Smooth muscle cell (in vitro differentiated cells): ENCODE measurements at regions not wholly inside any gene's neighbourhood (a gene's known extent, or its start where the extent isn't known, plus 50 kb on each side); places are given as distances from the start of the nearest gene placed in this dataset.
A peak's percentile ranks its signal among the peaks of the same experiment; 100 is the strongest.

Source experiments
- DNase-seq: peaks from one replicate; lab custom pipeline; 2025; ENCODE audit not compliant: unreplicated experiment; lab: John Stamatoyannopoulos, UW
- H2AFZ ChIP-seq: fragments of 200-600 bp; sonication (generic); 2 replicates; pipeline ENCODE4 v1.6.0; 2016; ENCODE audit warnings: antibody characterized with exemption, low read depth, mild to moderate bottlenecking
- H3F3A ChIP-seq: fragments of 200-600 bp; sonication (generic); 2 replicates; pipeline ENCODE4 v1.6.0; 2017; ENCODE audit warnings: antibody characterized with exemption, low read depth
- H3K27ac ChIP-seq: fragments of 200-600 bp; sonication (generic); 2 replicates; pipeline ENCODE4 v1.5.1; 2016; ENCODE audit warnings: low read depth, mild to moderate bottlenecking
- H3K27me3 ChIP-seq: fragments of 200-600 bp; sonication (generic); 2 replicates; pipeline ENCODE4 v1.6.1; 2016; ENCODE audit warnings: low read depth, mild to moderate bottlenecking
- H3K36me3 ChIP-seq: fragments of 200-600 bp; sonication (generic); 2 replicates; pipeline ENCODE4 v1.5.1; 2016; ENCODE audit warnings: low read depth
- H3K4me1 ChIP-seq: fragments of 200-600 bp; sonication (generic); 2 replicates; pipeline ENCODE4 v1.5.1; 2016; ENCODE audit warnings: low read depth
- H3K4me2 ChIP-seq: fragments of 200-600 bp; sonication (generic); 2 replicates; pipeline ENCODE4 v1.6.0; 2016; ENCODE audit warnings: mild to moderate bottlenecking
- H3K4me3 ChIP-seq: fragments of 200-600 bp; sonication (generic); 2 replicates; pipeline ENCODE4 v1.5.1; 2016; ENCODE audit warnings: mild to moderate bottlenecking
- H3K79me2 ChIP-seq: fragments of 200-600 bp; sonication (generic); 2 replicates; pipeline ENCODE4 v1.6.0; 2016; ENCODE audit warnings: low read depth, mild to moderate bottlenecking
- H3K9ac ChIP-seq: fragments of 200-600 bp; sonication (generic); 2 replicates; pipeline ENCODE4 v1.6.0; 2016; ENCODE audit warnings: low read depth
- H3K9me3 ChIP-seq: fragments of 200-600 bp; sonication (generic); replicated peaks from 2 replicates; pipeline ENCODE4 v1.5.1; 2016; ENCODE audit warnings: low read depth
- H4K20me1 ChIP-seq: fragments of 200-600 bp; sonication (generic); 2 replicates; pipeline ENCODE4 v1.6.0; 2016; ENCODE audit warnings: low read depth
- CTCF ChIP-seq: fragments of 200-600 bp; sonication (generic); IDR thresholded peaks from 2 replicates; pipeline ENCODE4 v1.5.1; 2017; ENCODE audit warnings: borderline replicate concordance, mild to moderate bottlenecking, antibody characterized with exemption; ENCODE audit not compliant: insufficient read depth, poor library complexity, severe bottlenecking
- WGBS: methylation state at CpG from one replicate; pipeline ENCODE4 v1.1.7; 2016; ENCODE audit warnings: low lambda C conversion rate; 5-methylcytosine and 5-hydroxymethylcytosine counted together

GRCh38 chr5:135115591-135115990 lies 81.6 kb upstream of the PITX1 start:
- Histone ChIP-seq H3K79me2 (no peaks in the 10 kb centered on the region), H4K20me1 (no peaks in the 10 kb centered on the region), H3K4me2 (no peak overlapping the region), H2AFZ (no peak overlapping the region), H3K4me1 (peaks cover 7% of the 10 kb centered on the region), H3K27ac (no peak overlapping the region), H3K4me3 (no peak overlapping the region), H3F3A (no peaks in the 10 kb centered on the region), H3K9me3 (no peaks in the 10 kb centered on the region), H3K27me3 (no peaks in the 10 kb centered on the region), H3K9ac (no peak overlapping the region), H3K36me3 (no peaks in the 10 kb centered on the region)
- 75% methylated on average over 6 of the region's 6 CpGs for WGBS
- DNase-seq = no peak
- TF ChIP-seq CTCF = no peak

- Histone ChIP-seq H4K20me1 (no peaks in the 10 kb centered on the region), H3K4me1 (peaks cover 7% of the 10 kb centered on the region), H3K27ac (no peak overlapping the region), H3K9ac (no peak overlapping the region), H3F3A (no peaks in the 10 kb centered on the region), H3K4me3 (no peak overlapping the region), H3K79me2 (no peaks in the 10 kb centered on the region), H3K27me3 (no peaks in the 10 kb centered on the region), H3K36me3 (no peaks in the 10 kb centered on the region), H3K9me3 (no peaks in the 10 kb centered on the region), H3K4me2 (no peak overlapping the region), H2AFZ (no peak overlapping the region)
- 90% methylated on average over 2 of the region's 2 CpGs for WGBS
- TF ChIP-seq CTCF = no peak
- no peak for DNase-seq
Observed at GRCh38 chr5:135114759-135115158, 80.7 kb upstream of the PITX1 start.

GRCh38 chr5:135112008-135112725 lies 78.1 kb upstream of the PITX1 start:
- H3K4me1 ChIP-seq = peaks cover 7% of the 10 kb centered on the region
- no peaks in the 10 kb centered on the region for H3K36me3 ChIP-seq
- no peaks in the 10 kb centered on the region for H4K20me1 ChIP-seq
- H3F3A ChIP-seq = no peaks in the 10 kb centered on the region
- H2AFZ ChIP-seq = no peak overlapping the region
- no peaks in the 10 kb centered on the region for H3K27me3 ChIP-seq
- TF ChIP-seq CTCF = no peak
- WGBS = 59% methylated on average over 10 of the region's 10 CpGs
- peak; percentile 7 for DNase-seq
- H3K4me2 ChIP-seq = peak overlapping the region; percentile 74
- no peaks in the 10 kb centered on the region for H3K79me2 ChIP-seq
- H3K9ac ChIP-seq = no peak overlapping the region
- no peak overlapping the region for H3K4me3 ChIP-seq
- H3K27ac ChIP-seq = no peak overlapping the region
- no peaks in the 10 kb centered on the region for H3K9me3 ChIP-seq
